D721Med (cell line): ENCODE measurements at regions not wholly inside any gene's neighbourhood (a gene's known extent, or its start where the extent isn't known, plus 50 kb on each side); places are given as distances from the start of the nearest gene placed in this dataset.

Source experiments
- DNase-seq: peaks from one replicate; pipeline ENCODE4 v3.0.0; 2011; ENCODE audit warnings: low spot score; ENCODE audit not compliant: insufficient read length
- FAIRE-seq: peaks from 2 replicates; lab custom pipeline; 2011; peaks lifted over from hg19 to GRCh38; lab: Jason Lieb, UNC
- TF ChIP-seq, protein P1 (sequence below): IDR thresholded peaks from 2 replicates; pipeline ENCODE4 v1.5.1; 2012; ENCODE audit warnings: mild to moderate bottlenecking, control low read depth; ENCODE audit not compliant: insufficient read depth; ENCODE audit errors: missing control alignments

DNA sequence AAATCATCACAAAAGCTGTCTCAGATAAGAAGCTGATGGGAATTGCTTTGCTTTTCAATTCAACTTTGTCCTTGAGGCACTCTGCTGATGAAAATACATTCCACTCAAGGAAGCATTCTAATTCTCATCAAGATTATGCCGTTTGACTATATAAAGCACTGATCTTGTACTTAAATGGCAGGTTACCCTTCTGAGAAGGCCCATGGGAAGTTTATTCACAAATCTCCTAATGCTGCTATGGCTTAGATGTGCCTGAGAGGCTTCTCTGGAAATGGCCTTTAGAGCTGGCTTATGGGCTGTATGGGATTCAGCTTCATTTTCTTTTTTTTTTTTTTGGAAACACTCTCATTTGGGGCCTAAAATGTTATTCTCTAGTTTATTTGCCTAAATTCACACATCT lies 69.7 kb upstream of the ARNT2 start:
- DNase-seq: no peak
- TF ChIP-seq, protein P1, sequence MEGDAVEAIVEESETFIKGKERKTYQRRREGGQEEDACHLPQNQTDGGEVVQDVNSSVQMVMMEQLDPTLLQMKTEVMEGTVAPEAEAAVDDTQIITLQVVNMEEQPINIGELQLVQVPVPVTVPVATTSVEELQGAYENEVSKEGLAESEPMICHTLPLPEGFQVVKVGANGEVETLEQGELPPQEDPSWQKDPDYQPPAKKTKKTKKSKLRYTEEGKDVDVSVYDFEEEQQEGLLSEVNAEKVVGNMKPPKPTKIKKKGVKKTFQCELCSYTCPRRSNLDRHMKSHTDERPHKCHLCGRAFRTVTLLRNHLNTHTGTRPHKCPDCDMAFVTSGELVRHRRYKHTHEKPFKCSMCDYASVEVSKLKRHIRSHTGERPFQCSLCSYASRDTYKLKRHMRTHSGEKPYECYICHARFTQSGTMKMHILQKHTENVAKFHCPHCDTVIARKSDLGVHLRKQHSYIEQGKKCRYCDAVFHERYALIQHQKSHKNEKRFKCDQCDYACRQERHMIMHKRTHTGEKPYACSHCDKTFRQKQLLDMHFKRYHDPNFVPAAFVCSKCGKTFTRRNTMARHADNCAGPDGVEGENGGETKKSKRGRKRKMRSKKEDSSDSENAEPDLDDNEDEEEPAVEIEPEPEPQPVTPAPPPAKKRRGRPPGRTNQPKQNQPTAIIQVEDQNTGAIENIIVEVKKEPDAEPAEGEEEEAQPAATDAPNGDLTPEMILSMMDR: no peak
- no peak for FAIRE-seq

DNA sequence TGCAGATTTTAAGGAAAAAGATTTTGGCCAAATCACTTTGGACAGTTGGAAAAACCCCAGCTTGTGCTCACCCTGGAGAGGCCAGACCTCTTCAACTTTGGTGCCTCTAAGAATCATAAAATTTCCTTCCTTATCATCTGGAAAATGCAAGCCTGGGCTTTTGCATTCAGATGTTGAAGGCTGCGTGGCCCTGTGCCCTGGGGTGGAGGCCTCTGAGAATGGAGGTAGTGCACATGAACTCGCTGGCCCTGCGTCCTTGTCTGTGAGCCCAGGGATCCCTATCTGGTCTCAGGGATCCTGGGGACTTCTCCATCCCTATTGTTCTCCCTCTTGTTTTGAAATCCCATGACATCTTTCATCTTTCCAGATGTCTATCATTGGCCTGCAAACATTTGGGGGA lies 64.6 kb upstream of the ARNT2 start:
- DNase-seq: no peak
- TF ChIP-seq, protein P1: no peak
- no peak for FAIRE-seq

DNA sequence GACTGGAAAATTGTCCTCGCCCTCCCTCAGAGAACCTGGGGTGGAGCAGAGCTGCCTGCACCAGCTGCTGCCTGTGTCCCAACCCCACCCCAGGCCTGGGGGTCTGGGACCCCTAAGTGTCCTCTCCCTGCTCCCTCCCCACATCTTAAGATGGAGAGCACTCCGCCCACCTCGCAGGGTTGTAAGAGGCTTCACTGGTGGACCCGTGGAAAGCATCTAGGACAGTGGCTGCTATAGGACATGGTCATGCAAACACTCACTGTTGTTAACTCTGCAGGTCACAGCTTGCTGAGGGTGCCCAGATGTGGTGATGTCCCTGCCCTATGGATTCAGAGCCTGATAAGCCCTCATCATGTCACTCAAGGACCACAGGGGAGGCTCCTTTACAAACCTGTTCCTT lies 62.0 kb upstream of the ARNT2 start:
- TF ChIP-seq, protein P1: no peak
- no peak for DNase-seq
- no peak for FAIRE-seq

DNA sequence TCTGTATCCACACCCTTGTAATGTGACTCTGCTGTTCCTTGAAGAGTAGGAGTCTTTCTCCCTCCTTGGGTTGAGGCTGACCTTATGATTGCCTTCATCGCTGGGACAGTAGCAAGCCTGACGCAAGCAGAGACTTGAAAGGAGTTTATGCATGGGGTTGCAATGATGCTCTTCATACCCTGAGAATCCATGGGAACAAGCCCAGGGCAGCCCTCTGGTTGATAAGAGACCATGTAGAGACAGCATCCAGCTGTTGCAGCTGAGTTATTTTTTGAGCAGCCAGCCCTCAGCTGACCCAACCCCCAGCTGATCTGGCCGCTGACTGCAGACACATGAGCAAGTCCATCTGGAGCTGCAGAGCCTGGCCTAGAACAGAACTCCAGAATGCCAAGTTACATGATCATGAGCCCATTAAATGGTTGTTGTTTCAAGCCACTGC lies 60.6 kb upstream of the ARNT2 start:
- TF ChIP-seq, protein P1: no peak
- FAIRE-seq (no peak), DNase-seq (no peak)

DNA sequence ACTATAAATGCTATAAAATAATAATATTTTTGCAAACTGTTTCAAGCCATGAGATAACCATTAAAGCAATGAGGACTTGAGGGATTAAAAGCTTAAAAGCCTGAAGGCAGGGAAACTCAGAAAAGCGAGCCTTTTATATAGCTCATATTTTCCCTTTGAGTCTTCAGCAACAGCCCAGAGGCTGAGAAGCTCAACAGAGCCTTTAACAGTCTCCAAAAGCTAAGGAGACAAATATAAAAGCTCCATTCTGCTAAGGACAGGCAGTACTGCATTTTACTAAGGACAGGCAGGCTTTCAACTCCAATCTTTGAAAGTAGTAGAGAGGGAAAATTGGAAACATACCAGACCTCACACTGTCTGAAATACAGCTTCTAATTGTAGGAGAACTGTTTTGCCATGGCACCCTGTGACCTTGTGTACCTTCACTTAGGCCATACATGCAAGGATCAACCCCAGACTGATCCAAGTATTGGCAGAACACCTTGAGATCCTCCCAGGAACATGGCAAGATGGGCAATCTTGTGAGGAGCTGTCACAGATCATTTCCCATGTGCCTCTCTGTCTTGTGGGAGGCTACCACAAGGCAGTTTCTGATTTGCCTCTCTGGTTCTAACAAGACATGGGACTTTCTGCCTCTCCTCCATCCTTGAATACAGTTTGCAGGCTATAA lies 53.1 kb upstream of the ARNT2 start:
- no peak for DNase-seq
- TF ChIP-seq, protein P1: no peak
- FAIRE-seq: no peak
